ENCODE measurements at regions not wholly inside any gene's neighbourhood (a gene's known extent, or its start where the extent isn't known, plus 50 kb on each side); places are given as distances from the start of the nearest gene placed in this dataset.

DNA sequence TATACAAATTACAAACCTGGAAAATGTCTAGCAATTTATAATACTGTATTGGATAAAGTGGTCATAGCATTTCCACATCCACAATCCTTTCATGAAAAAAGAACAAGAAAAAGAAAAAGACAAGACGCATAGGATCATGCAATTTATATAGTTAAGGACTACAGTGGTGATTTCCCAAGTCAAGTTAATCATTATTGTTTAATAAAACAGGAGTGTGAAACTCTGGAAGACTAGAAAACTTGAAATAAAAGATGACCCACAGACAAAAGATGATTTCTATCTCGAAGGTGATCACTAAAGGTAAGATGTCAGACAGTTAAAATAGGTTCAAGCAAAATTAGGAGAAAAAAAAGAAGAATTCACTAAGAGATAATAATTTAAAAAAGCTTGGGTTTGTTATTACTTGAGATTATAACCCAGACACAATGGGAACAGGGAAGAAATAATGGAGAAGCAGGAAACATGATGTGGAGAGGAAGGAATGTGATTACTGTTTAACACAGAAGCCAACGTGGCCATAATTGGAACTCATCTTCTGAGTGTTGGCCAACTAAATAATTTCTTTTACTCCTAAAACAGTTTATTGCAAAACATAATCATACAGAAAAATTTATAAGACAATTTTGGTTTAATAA is 441.2 kb upstream of the ANO3 start:
- TF ChIP-seq, protein P1, sequence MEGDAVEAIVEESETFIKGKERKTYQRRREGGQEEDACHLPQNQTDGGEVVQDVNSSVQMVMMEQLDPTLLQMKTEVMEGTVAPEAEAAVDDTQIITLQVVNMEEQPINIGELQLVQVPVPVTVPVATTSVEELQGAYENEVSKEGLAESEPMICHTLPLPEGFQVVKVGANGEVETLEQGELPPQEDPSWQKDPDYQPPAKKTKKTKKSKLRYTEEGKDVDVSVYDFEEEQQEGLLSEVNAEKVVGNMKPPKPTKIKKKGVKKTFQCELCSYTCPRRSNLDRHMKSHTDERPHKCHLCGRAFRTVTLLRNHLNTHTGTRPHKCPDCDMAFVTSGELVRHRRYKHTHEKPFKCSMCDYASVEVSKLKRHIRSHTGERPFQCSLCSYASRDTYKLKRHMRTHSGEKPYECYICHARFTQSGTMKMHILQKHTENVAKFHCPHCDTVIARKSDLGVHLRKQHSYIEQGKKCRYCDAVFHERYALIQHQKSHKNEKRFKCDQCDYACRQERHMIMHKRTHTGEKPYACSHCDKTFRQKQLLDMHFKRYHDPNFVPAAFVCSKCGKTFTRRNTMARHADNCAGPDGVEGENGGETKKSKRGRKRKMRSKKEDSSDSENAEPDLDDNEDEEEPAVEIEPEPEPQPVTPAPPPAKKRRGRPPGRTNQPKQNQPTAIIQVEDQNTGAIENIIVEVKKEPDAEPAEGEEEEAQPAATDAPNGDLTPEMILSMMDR (IDR thresholded peaks at IDR 0.05; ENCODE audit: low read depth, low read length) = no peak
- H3K4me3 ChIP-seq (ENCODE audit: low read depth, low read length) = no peak overlapping the region

DNA sequence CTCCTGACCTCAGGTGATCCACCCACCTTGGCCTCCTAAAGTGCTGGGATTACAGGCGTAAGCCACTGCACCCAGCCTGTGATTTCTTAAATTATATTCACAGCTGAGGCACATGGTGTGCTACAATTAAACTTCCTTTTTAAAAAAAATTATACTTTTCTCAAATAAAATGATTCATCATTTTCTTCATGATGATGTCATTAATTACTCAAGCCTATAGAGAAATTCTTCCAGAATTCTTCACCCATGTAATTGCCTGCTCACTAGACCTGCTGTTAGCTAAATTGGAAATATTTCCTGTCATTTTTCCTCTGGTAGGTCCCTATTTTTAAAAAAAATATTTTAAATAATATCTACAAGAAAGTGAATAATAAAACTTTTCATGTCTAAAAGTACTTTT is 440.0 kb upstream of the ANO3 start:
- TF ChIP-seq, protein P1 (IDR thresholded peaks at IDR 0.05; ENCODE audit: low read depth, low read length) = no peak
- H3K4me3 ChIP-seq (ENCODE audit: low read depth, low read length) = no peak overlapping the region

DNA sequence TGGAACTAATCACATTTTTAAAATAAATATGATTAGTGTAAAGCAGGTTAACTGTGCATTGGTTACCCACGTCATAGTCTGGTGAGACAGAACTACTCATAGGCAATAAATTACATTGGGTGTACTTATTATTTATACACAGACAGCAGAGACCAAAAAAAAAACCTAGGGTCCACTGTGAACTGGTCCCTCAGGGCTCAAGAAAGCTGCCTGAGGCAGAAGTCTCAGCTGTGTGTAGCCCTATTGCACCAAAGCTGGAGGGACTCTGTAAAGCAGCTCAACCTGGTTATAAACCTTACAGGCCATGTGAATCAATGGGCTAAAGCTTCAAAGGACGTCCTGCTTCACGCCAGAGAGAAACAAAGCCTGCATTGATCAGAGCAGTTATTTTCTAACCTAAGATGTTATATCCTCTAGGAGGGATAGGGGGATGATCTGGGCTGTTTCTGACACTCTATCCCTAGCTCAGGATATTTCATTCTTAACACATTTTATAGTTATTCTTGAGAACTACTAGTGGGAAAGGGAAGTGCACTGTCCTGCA is 432.2 kb upstream of the ANO3 start:
- TF ChIP-seq, protein P1 (IDR thresholded peaks at IDR 0.05; ENCODE audit: low read depth, low read length) = no peak
- H3K4me3 ChIP-seq (ENCODE audit: low read depth, low read length) = no peak overlapping the region

DNA sequence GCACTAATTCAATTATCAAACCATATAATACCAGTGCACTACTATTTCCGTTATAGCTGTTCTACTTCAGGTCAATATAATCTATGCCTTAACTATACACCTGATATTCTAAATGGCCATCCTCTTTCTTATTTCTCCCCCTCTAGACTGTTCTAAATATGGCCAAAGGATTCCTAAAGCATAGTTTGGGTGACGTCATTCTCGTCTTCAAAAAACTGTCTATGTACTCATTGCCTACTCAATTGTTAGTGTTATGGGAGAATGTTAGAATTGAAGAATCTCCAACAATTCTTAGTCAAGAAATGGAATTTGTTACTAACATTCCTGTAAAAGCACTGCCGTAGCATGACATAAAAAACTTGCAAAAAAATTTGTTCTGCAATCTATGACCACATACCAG is 431.1 kb upstream of the ANO3 start:
- TF ChIP-seq, protein P1 (IDR thresholded peaks at IDR 0.05; ENCODE audit: low read depth, low read length) = no peak

DNA sequence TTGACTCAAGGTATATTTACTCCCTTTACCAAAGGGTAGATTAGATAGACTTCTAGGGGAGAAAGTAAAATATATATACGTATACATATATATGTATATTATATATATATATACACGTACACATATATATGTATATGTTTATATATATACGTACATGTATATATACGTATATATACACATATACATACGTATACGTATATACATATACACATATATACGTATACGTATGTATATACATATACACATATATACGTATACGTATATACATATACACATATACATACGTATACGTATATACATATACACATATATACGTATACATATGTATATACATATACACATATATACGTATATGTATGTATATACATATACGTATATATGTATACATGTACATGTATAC is 430.5 kb upstream of the ANO3 start:
- H3K4me3 ChIP-seq (ENCODE audit: low read depth, low read length) = no peak overlapping the region
- TF ChIP-seq, protein P1 (IDR thresholded peaks at IDR 0.05; ENCODE audit: low read depth, low read length) = no peak

More for the DNA sequence above, 431.1 kb upstream of the ANO3 start:
- H3K4me3 ChIP-seq (ENCODE audit: low read depth, low read length) = no peak overlapping the region

DNA sequence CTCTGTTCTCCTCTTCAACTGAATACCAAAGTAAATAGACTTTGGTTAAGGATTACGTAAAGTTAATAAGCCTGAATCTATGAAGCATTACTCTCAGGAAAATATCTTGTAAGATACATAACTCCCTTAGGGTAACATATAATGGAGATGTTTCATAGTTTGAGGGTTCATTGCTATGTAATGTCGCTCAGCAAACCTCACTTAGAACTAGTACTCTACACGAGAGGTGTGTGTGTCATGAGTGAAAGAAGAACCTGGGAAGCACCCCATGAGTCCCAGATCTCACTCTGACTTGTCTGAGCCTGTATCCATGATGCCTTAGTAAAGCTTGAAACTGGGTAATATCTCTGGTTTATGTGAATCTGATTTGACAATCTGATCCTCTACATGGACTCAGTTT is 429.5 kb upstream of the ANO3 start:
- H3K4me3 ChIP-seq (ENCODE audit: low read depth, low read length) = no peak overlapping the region
- TF ChIP-seq, protein P1 (IDR thresholded peaks at IDR 0.05; ENCODE audit: low read depth, low read length) = no peak

DNA sequence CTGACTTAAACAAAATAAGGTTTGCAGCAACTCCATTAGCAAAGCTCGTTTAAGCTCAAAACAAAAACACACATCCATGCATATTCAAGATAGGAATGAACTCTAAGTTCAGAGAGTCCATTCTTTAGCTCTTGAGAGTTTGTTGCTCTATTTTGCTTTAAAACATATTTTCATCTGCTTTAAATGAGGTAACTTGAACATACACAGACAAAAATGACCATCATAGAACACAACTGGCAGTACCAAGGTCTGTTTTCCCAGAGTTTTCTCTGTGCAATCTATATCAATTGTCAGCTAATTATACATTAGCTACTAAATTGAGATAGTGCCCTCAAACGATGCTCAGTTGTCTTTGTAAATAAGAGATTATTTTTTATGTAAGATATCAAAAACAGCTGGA is 423.2 kb upstream of the ANO3 start:
- H3K4me3 ChIP-seq (ENCODE audit: low read depth, low read length) = no peak overlapping the region
- TF ChIP-seq, protein P1 (IDR thresholded peaks at IDR 0.05; ENCODE audit: low read depth, low read length) = no peak
